GM18907 (cell line): ENCODE measurements at regions not wholly inside any gene's neighbourhood (a gene's known extent, or its start where the extent isn't known, plus 50 kb on each side); places are given as distances from the start of the nearest gene placed in this dataset.

Source experiments
- ATAC-seq: cut with Tn5 transposase; IDR thresholded peaks from one replicate; pipeline ENCODE4 v1.9.1; 2021; ENCODE audit warnings: mild to moderate bottlenecking, moderate library complexity; ENCODE audit not compliant: unreplicated experiment

DNA sequence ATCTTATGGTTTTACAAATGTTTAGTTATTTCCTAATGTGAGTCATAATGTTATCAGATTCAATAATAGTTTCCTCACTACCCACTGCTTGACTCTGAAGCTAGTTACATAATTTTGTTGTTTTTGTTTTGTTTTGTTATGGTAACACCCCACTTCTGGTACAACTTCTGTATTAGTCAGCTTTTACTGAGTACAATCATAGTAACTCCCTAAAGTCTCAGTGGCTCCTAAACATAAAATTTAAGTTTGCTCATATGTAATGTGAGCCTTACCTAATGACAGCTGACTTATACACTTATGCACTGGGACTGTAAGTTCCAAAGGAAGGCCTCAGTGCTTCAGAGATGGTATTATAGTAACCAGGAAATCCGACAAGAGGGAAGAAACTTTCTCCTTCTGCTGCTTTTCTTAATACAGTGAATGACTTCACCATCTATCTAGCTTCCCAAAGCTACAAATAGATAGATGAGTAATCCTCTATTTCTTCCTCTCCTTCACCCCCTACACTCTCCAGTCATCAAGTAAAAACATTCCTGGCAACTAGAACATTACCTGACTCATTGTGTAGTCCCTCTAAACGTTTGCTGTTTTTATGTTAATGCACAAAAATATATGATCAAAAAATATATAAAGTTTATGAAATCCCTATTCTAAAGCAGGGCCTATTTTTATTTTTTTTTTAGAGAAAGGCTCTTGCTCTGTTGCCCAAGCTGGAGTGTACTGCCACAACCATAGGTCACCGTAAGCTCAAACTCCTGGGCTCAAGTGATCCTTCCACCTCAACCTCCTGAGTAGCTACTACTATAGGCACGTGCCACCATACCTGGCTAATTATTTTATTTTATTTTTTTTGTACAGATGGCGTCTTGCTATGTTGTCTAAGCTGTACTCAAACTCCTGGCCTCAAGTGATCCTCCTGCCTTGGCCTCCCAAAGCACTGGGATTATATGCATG, 563.0 kb downstream of the SOX6 start:
- ATAC-seq = no peak

DNA sequence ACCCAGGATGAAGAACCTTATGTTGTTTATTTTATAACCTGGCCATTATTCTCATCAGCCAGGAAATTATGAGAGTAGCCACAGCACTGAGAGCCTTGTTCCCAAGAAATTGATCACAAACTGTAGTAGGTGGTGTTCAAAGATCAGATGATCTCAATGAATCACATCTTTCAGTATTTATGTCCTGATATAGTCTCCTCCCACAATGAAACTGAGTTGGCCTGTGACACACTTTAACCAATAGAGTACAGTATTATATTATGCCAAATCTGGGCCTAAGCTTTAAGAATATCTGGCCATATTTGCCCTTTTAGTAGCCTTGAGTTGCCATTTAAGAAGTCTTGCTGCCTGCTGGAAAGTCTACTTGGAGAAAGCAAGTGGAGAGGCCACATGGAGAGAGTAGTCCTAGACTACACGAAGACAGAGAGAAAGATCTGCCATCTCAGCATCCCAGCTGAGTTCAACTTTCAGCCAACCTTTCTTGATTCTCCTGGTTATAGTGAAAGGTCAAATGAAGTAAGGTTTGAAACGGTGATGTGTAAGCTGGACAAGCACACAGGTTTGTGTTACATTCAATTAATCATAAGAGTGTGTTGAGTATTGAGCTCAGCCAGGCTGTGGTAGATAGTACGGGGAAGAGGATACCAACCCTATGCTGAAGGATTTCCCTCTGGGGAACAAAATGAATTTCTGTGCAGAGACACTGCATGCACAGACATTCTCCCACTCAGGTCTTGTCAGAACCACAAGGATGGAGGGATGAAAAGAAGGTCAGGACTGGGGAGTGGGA, 561.8 kb downstream of the SOX6 start:
- no peak for ATAC-seq

DNA sequence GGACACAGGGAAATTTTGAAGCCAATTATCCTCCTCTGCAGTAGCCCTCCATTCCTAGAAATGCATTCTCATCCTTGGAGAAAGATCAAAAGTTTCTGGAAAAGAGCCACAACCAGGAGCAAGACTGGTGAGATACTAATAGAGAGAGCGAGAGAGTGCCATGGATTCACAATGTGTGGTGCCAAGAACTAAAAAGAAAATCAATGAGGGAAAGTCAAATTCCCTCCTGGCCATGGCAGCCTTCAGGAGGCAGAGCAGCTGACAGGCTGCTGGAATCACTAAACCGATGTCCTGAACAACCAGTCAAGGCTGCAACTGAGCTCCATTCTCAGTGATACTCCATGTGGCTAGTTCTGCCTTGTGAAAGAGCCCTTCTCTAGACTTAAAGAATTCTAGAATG, 561.0 kb downstream of the SOX6 start:
- ATAC-seq = no peak

DNA sequence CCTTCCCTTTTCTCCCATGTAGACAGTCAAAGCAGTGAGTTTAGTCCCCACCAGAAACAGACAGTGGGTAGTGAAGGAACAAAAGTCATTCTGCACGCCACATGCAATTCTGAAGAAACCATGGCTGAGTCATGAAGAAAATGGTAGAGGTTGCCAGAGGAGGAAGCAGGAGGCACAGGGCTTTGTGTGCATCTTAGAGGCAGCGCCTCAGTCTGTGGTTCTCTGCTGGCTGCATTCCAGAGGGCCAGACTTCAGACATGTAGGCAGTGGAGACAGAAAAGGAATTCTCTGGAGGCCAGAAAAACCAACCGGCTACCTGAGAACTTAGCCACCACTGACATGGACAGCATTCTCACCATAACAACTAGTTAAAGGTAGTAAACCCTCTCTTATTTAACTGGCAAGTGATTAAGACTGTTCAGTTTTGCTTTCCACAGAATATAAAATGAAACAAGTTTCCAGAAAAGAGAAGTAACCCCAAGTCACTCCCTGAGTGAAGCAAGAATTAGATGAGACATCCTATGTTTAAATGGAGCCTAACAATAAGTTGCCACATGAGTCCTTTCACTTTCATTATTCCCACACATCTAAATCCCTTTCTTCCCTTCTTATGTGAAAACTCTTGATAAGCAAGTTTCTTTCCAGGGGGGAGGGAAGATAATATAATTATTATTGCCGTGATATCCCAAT, 556.1 kb downstream of the SOX6 start:
- ATAC-seq = no peak

DNA sequence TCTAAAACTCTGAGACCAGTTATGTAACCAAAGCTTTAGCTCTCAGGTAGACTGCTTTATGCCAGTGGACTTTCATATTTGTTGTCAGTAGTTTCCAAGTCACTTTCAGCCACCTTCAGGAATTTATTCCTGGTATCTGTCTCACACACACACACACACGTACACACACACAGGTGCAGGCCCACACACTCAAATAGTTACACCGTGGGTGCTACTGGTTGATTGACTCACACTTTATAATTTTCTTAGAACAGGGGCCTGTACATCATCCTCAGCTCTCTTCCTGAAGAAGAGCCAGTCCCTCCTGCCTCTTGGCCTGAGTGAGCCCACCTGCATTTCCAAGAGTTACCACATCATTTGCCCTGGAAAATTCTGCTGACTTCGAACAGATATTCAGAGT, 555.2 kb downstream of the SOX6 start:
- ATAC-seq = no peak

DNA sequence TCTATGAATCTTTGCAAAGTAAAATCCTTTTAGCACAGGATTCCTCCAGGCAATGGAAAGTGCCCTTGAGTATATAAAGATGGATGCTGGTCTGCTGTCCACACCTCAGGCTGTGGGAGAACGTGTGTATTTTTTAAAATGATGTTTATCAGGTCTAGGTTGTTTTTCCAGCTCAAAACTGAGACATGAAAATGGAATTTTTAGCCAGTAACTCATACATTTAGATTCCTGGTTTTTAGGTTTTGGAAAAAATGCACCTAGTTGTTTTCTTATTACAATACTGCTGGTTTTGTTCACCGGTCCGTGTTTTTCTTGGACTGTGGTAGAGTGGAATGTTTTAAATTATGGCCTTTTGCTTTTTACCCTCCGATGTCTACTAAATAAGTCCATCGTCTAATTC, 554.7 kb downstream of the SOX6 start:
- ATAC-seq = no peak

DNA sequence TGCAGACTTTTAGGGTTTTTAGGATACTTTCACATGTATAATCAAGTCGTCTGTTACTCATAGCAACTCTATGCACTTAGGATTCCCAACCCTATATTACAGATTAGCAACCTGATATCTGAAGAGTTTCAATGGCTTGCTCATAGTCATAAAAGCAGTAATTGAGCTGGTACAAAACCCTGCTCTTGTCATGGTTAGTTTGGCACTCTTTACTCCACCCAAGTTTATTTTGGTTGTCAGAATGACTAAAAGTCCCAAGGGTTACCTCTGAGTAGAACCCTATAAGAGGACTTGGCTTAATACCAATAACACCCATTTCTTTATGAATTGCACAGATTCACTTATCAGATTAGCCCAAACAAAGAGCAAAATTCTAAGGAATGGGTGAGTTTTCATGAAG, 550.6 kb downstream of the SOX6 start:
- ATAC-seq = no peak

DNA sequence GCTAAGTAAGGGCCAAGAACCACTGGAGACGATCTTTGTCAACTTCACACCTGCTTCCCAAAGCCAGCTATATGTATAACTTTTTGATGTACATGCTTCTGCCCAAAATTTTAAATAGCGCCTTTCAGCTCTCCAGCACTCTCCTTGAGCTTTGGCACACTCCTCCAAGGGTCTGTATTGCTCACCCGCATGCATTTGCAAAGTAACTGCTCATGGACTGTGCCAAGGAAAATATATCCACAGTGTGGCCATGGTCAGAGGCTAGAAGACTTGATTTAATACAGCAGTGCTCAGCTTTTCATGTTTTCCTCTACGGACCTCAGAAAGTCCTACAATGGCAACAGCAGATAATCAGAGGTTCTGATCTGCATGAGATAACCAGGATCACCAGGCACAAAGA, 550.1 kb downstream of the SOX6 start:
- ATAC-seq = no peak

DNA sequence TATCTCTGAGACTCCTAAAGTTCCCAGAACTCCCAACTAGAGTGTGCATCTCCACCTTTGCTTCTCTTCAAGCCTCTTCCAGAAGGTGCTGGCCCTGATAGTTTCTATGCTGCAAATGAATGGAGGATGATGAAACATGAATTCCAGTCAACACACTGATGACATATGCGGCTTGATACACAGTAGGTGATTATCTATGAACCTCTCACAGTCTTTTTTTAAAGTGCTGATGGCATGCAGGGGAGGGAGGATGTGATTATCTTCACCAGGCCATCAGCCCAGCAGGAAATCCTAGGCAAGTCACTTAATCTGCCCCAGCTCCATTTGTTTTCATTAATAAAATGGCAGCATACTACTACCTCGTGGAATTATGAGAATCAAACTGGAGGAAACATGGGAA, 548.5 kb downstream of the SOX6 start:
- no peak for ATAC-seq

DNA sequence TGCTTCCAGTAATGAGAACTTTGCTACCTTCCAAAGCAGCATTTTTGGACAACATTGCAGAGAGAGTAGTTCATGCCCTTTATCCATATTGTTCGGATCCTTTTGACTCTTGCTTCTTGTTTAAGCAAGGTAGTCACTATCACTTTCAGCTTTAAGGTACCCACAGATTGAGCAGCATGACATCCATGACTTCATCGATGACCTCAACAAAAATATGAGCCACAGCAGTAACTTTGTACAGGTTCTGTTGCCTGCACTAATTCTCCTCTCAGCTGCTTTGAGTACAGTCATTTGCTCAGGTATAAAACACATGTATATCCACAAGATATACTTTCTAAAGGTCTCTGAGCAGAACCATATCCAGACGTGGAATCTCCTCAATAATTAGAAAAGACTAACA, 546.3 kb downstream of the SOX6 start:
- no peak for ATAC-seq

DNA sequence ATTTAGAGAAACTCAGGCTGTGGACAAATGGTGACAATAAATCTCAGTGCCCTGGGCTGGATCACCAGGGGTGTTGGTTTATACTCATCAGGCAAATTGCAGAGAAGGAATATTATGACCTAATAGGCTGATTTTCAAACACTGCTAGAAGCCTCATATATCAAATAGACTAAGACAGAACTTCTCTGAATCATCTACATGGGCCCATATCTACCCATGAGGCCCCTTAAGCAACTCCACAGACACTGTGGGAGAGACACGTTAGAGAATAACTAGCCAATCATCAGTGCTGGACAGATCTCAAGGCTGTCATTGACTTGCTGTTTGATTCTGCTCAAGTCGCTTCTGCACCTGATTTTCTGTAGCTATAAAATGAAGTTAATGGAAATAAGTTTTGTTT, 545.8 kb downstream of the SOX6 start:
- ATAC-seq = no peak

DNA sequence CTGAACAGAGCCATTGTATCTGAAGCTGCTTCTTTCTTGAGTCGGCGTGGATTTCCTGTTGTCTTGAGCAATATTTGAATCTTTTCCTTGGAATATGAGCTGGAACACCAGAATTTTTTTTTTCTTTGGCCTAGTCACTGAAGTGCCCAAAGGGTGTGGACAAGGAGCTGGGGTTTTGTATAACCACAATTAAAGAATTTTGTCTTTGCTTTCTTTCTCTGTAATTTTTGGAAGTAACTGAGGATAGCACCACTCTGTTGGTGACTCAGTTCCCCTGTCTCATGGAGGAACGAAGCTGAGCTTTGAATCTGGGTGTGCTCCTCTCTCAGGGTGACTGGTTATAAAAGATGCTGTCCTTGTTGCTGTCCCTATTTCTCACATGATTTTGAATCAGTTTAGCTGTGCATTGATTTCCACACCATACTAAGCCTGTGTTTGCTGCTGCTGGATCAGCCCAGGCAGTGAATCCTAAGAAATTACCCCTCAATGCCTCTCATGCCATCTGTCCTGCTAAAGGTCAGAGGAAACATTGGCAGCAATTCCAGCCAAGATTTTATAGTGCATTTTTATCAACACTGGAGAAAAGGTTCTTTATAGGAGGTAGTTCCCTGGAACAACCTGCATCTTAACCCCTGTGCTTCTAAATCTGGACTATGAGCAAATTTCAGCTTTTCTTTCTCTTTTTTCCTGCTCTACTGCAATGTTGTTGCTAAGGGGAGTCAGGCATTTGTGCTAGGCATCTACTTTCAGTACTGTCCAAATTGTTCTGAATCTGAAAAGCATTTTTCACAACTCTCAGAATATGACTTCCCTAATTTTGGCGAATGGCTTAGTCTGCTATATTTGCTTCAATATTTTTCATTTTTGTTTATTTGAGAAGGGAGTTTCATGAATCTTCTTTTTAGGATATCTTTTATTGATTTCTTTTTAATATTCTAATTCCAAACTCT, 540.8 kb downstream of the SOX6 start:
- no peak for ATAC-seq

DNA sequence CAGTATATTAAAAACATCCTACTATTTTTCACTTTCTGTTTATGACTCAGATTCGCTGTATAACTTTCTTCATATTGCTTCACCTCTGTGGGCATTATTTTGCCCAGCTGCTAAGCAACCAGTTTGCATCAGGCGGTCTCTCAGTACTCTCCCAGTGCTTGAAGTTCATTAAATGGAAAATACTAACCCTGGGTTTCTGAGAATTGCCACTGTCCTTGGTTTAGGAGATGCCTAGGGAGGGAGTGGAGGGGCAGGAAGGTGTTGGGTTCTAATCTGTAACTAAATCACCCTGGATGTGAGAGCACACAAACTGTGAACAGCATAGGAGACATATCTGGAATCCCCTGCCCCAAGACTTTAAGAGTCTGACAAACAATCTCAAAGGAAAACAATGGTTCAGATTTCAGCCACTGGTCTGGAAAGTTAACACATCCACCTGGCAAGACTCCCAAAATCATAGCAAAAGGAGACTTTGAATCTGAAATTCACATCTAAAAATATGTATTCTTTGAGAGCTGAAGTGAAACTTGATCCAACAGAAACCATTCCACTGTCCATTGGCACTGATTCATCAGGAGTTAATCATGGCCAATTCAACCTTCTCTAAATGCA, 540.0 kb downstream of the SOX6 start:
- ATAC-seq = no peak

DNA sequence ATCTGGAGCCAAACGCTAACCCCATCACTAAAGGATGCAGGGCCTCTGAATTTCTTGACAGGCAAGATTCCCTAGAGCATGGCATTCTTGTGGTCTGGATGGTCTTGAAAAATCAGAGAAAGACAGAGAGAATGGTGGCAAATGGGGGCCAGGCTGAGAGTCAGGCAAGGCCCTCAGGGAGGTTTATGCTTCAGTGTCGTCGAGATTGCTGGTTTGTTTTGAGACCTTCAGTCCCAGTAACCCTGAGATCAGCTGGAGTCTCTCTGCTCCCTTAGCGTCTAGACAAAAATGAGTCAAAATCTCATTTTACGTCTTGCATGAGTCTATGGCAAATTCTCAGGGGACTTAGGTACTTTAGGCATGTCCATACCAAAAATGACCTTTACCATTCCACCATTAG, 539.3 kb downstream of the SOX6 start:
- no peak for ATAC-seq

DNA sequence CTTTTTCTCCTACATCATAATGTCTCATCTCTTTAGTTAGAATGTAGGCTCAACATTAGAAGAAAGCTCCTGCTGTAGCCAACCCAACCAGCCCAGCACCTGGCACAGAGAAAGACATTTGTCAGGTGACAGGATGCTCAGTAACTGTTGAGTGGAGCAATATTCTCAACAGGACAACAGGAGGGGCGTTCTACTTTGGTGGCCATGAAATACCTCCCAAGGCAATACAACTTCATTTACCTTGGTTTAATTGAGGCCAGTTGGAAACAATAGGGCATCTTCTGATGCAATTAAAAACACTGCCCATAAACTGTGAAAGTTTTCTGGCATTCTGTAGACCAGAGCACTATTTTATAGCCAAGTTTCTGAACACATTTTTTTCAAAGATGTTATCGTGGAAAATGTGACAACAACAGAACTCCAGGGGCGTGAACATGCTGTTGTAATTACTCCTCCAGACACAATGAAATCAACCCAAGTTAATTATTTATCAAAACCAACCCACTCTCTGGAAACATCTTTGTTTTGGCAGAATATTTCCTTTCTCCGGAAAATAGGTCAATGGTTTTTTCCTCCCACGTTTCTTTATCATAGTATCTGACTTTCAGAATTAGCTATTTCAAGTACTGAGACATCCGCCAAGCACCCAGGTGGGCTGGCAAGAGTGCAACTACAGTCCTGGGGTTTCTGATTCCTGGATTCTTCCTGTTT, 538.1 kb downstream of the SOX6 start:
- ATAC-seq = no peak

DNA sequence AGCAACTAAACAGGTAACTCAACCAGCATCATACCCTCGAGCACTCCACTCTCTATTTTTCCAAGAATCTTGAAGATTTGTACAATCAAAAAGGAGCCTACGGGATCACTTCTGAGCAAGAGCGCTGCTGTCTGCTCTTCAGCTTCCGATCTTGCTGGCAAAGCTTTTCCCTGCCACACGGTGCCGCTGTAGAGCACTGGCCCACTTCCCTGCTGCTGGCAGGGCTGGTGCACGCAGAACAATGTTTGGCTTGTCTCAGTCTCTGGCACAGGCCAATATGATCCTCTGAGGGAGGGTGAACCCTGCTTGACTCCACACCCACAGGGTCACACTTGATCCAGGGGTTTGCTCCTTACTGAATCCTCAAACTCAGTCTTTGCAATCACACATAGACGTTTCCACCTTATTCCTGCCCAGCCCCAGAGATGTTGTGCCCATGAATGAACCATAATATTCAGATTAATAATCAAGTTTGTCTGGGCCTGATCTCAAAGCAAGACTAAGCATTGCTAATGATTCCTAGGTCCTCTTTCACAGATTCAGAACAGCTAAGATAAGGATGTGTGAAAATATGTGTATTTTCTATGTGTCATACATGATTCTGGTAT, 536.6 kb downstream of the SOX6 start:
- peak; percentile 85 for ATAC-seq

DNA sequence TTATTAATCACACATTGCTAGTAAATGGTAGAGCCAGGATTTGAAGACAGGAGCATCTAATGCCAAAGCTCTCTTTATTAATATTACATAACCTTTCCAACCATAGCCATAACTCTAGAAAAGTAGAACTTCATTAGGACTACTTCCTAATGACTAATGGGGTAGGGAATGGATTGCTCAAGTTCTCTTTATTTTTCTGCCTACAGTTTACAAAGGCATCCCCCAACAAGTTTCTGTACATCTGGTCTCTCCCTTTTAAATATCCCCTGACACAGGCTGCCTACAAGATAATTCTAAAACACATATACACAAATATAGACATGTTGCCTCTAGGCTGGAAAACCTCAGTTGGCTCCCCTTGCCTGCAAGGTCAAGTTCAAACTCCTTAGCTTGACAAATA, 534.9 kb downstream of the SOX6 start:
- no peak for ATAC-seq

DNA sequence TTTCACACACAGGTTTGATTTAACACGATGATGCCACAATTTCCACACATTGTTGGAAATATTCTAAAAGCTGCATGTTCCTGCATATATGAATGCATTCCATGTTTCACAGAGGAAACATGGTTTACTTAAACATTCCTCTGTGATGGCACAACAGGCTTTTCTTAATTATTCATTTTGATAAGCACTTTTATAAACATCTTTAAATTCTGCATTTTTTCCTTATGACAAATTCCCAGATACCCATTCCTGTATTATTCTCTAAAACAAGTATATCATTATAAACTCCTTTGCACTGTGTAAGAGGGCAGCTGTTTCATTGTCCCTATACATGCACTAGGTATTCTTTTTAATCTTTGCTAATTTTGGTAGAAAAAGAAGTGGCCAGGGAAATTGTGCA, 532.3 kb downstream of the SOX6 start:
- no peak for ATAC-seq
